Mesenchymal stem cell (in vitro differentiated cells and primary cell): ENCODE measurements at regions not wholly inside any gene's neighbourhood (a gene's known extent, or its start where the extent isn't known, plus 50 kb on each side); places are given as distances from the start of the nearest gene placed in this dataset.

ENCODE experiments used
- DNase-seq: peaks from one replicate; pipeline ENCODE4 v3.0.0-alpha.2; 2013
- H2AFZ ChIP-seq: one replicate; pipeline ENCODE4 v1.6.1; 2013; ENCODE audit warnings: low read depth, mild to moderate bottlenecking, control low read depth, inconsistent platforms, low read length, moderate library complexity
- H2AK5ac ChIP-seq: 2 replicates; pipeline ENCODE4 v1.6.1; 2013; ENCODE audit warnings: low read length, moderate library complexity, mild to moderate bottlenecking, inconsistent platforms; ENCODE audit not compliant: severe bottlenecking
- H2BK120ac ChIP-seq: one replicate; pipeline ENCODE4 v1.6.1; 2013; ENCODE audit warnings: low read depth, mild to moderate bottlenecking, inconsistent platforms, low read length, moderate library complexity
- H2BK12ac ChIP-seq, 2 experiments: one replicate each; pipeline ENCODE4 v1.6.1; 2013; ENCODE audit warnings: inconsistent platforms in 2 of 2, low read length in 2 of 2, mild to moderate bottlenecking in 2 of 2, moderate library complexity in 2 of 2, control low read depth in 1 of 2
- H2BK15ac ChIP-seq: one replicate; pipeline ENCODE4 v1.6.1; 2013; ENCODE audit warnings: mild to moderate bottlenecking, low read depth, inconsistent platforms; ENCODE audit not compliant: poor library complexity, severe bottlenecking
- H2BK5ac ChIP-seq: 2 replicates; pipeline ENCODE4 v1.6.1; 2013; ENCODE audit warnings: low read depth, mild to moderate bottlenecking, low read length, control low read depth, inconsistent platforms; ENCODE audit not compliant: poor library complexity, severe bottlenecking
- H3K14ac ChIP-seq, 2 experiments: one replicate each; pipeline ENCODE4 v1.6.1; 2013; ENCODE audit warnings: inconsistent platforms in 2 of 2, low read length in 2 of 2, control low read depth in 1 of 2, mild to moderate bottlenecking in 1 of 2, moderate library complexity in 1 of 2
- H3K18ac ChIP-seq, 2 experiments: one replicate each; pipeline ENCODE4 v1.6.1; 2013; ENCODE audit warnings: inconsistent platforms in 2 of 2, low read length in 2 of 2, control low read depth in 1 of 2, low read depth in 1 of 2, mild to moderate bottlenecking in 1 of 2
- H3K23ac ChIP-seq, 2 experiments: one replicate each; pipeline ENCODE4 v1.6.1; 2013; ENCODE audit warnings: inconsistent platforms in 2 of 2, low read length in 2 of 2, mild to moderate bottlenecking in 2 of 2, moderate library complexity in 2 of 2, control low read depth in 1 of 2
- H3K27ac ChIP-seq: 2 replicates; pipeline ENCODE4 v1.5.1; 2013; ENCODE audit warnings: mild to moderate bottlenecking, moderate library complexity, low read length, control low read depth, inconsistent platforms; ENCODE audit not compliant: poor library complexity, severe bottlenecking
- H3K27me3 ChIP-seq, 2 experiments: 2 replicates each; pipeline versions ENCODE4 v1.6.1 to v1.7.0; 2013; ENCODE audit warnings: low read length in 2 of 2, mild to moderate bottlenecking in 2 of 2, moderate library complexity in 2 of 2, control low read depth in 1 of 2, inconsistent platforms in 1 of 2; ENCODE audit not compliant: control insufficient read depth in 1 of 2, insufficient read depth in 1 of 2
- H3K36me3 ChIP-seq, 2 experiments: 2 replicates each; pipeline versions ENCODE4 v1.6.1 to v1.7.0; 2013; ENCODE audit warnings: low read length in 2 of 2, control low read depth in 1 of 2, inconsistent platforms in 1 of 2, low read depth in 1 of 2, mild to moderate bottlenecking in 1 of 2; ENCODE audit not compliant: insufficient read depth in 2 of 2, control insufficient read depth in 1 of 2
- H3K4ac ChIP-seq, 2 experiments: one replicate each; pipeline ENCODE4 v1.6.1; 2013; ENCODE audit warnings: inconsistent platforms in 2 of 2, low read length in 2 of 2, mild to moderate bottlenecking in 2 of 2, moderate library complexity in 2 of 2, control low read depth in 1 of 2, low read depth in 1 of 2
- H3K4me1 ChIP-seq: 2 replicates; pipeline ENCODE4 v1.6.1; 2013; ENCODE audit warnings: low read depth, low read length, control low read depth; ENCODE audit not compliant: control insufficient read depth, insufficient read depth
- H3K4me2 ChIP-seq: 2 replicates; pipeline ENCODE4 v1.6.1; 2013; ENCODE audit warnings: low read length, mild to moderate bottlenecking, inconsistent platforms; ENCODE audit not compliant: poor library complexity, severe bottlenecking
- H3K4me3 ChIP-seq, 2 experiments: 2 replicates each; pipeline versions ENCODE4 v1.5.1 to v1.7.0; 2013; ENCODE audit warnings: low read length in 2 of 2, mild to moderate bottlenecking in 2 of 2, control low read depth in 1 of 2, low read depth in 1 of 2; ENCODE audit not compliant: insufficient read depth in 1 of 2
- H3K79me1 ChIP-seq: replicated peaks from 2 replicates; pipeline ENCODE4 v1.6.1; 2013; ENCODE audit warnings: mild to moderate bottlenecking, control low read depth, low read length, inconsistent platforms; ENCODE audit not compliant: poor library complexity, severe bottlenecking
- H3K9ac ChIP-seq: 2 replicates; pipeline ENCODE4 v1.7.0; 2013; ENCODE audit warnings: mild to moderate bottlenecking, low read length, moderate library complexity
- H3K9me3 ChIP-seq: 2 replicates; pipeline ENCODE4 v1.7.0; 2013; ENCODE audit warnings: mild to moderate bottlenecking, low read length; ENCODE audit not compliant: control insufficient read depth
- H4K8ac ChIP-seq: one replicate; pipeline ENCODE4 v1.6.1; 2013; ENCODE audit warnings: inconsistent platforms, mild to moderate bottlenecking, low read length, moderate library complexity
- H4K91ac ChIP-seq: one replicate; pipeline ENCODE4 v1.6.1; 2013; ENCODE audit warnings: mild to moderate bottlenecking, low read length, inconsistent platforms
- WGBS: methylation state at CpG from one replicate; pipeline ENCODE4 v1.1.7; 2013; ENCODE audit warnings: mixed read lengths; 5-methylcytosine and 5-hydroxymethylcytosine counted together

GRCh38 chr11:112753706-112754105 lies 207.5 kb upstream of the NCAM1 start:
- Histone ChIP-seq H3K14ac (no peak overlapping the region), H3K79me1 (no peaks in the 10 kb centered on the region), H4K8ac (no peak overlapping the region), H3K23ac (no peak overlapping the region), H2AK5ac (no peak overlapping the region), H3K9ac (no peak overlapping the region), H2AFZ (no peak overlapping the region), H3K4me3 (no peak overlapping the region), H3K18ac (no peak overlapping the region), H3K4me1 (no peaks in the 10 kb centered on the region), H2BK120ac (no peak overlapping the region), H4K91ac (no peak overlapping the region), H3K9me3 (no peaks in the 10 kb centered on the region), H3K27me3 (peaks cover 0 to 19% of the 10 kb centered on the region in 2 experiments), H2BK15ac (no peak overlapping the region), H3K36me3 (no peaks in the 10 kb centered on the region), H2BK5ac (no peak overlapping the region), H3K4me2 (no peak overlapping the region), H2BK12ac (no peak overlapping the region), H3K4ac (no peak overlapping the region), H3K27ac (no peak overlapping the region)
- WGBS: no CpG with 5 or more reads among the region's 2 CpGs
- DNase-seq: no peak

GRCh38 chr11:112759418-112759817 lies 201.8 kb upstream of the NCAM1 start:
- WGBS: no CpG with 5 or more reads among the region's 2 CpGs
- H3K4ac ChIP-seq: no peak overlapping the region
- DNase-seq: no peak
- H3K27ac ChIP-seq: no peak overlapping the region
- no peak overlapping the region for H4K91ac ChIP-seq
- no peak overlapping the region for H2AK5ac ChIP-seq
- no peak overlapping the region for H4K8ac ChIP-seq
- no peak overlapping the region for H3K18ac ChIP-seq
- no peak overlapping the region for H2AFZ ChIP-seq
- no peak overlapping the region for H2BK5ac ChIP-seq
- no peak overlapping the region for H3K9ac ChIP-seq
- no peak overlapping the region for H3K23ac ChIP-seq
- H3K4me2 ChIP-seq: no peak overlapping the region
- peaks cover 0 to 15% of the 10 kb centered on the region in 2 experiments for H3K27me3 ChIP-seq
- H3K4me1 ChIP-seq: no peaks in the 10 kb centered on the region
- H3K14ac ChIP-seq: no peak overlapping the region
- no peak overlapping the region for H2BK15ac ChIP-seq
- no peak overlapping the region for H2BK12ac ChIP-seq
- H3K79me1 ChIP-seq: no peaks in the 10 kb centered on the region
- H3K4me3 ChIP-seq: no peak overlapping the region
- H3K36me3 ChIP-seq: no peaks in the 10 kb centered on the region
- H2BK120ac ChIP-seq: no peak overlapping the region
- no peaks in the 10 kb centered on the region for H3K9me3 ChIP-seq

- Histone ChIP-seq H3K4me1 (no peaks in the 10 kb centered on the region), H3K4ac (no peak overlapping the region), H3K14ac (no peak overlapping the region), H3K9ac (no peak overlapping the region), H2BK5ac (no peak overlapping the region), H3K23ac (no peak overlapping the region), H2BK120ac (no peak overlapping the region), H3K27me3 (peaks cover 0 to 21% of the 10 kb centered on the region in 2 experiments), H3K79me1 (no peaks in the 10 kb centered on the region), H3K36me3 (no peaks in the 10 kb centered on the region), H3K27ac (no peak overlapping the region), H4K8ac (no peak overlapping the region), H3K4me2 (no peak overlapping the region), H3K4me3 (no peak overlapping the region), H3K9me3 (no peaks in the 10 kb centered on the region), H2BK12ac (no peak overlapping the region), H2AK5ac (no peak overlapping the region), H3K18ac (no peak overlapping the region), H2AFZ (no peak overlapping the region), H4K91ac (no peak overlapping the region), H2BK15ac (no peak overlapping the region)
- DNase-seq: no peak
- 79% methylated on average over 7 of the region's 7 CpGs for WGBS
Measured at GRCh38 chr11:112760396-112761059, 200.7 kb upstream of the NCAM1 start.

- peaks cover 0 to 21% of the 10 kb centered on the region in 2 experiments for H3K27me3 ChIP-seq
- H3K18ac ChIP-seq: no peak overlapping the region
- no peaks in the 10 kb centered on the region for H3K9me3 ChIP-seq
- no peak overlapping the region for H3K4ac ChIP-seq
- H4K91ac ChIP-seq: no peak overlapping the region
- H3K4me2 ChIP-seq: no peak overlapping the region
- no peaks in the 10 kb centered on the region for H3K4me1 ChIP-seq
- H3K9ac ChIP-seq: no peak overlapping the region
- H2AK5ac ChIP-seq: no peak overlapping the region
- no peak overlapping the region for H3K4me3 ChIP-seq
- H2BK15ac ChIP-seq: no peak overlapping the region
- DNase-seq: no peak
- H3K23ac ChIP-seq: no peak overlapping the region
- H2BK12ac ChIP-seq: no peak overlapping the region
- no peak overlapping the region for H3K14ac ChIP-seq
- no peak overlapping the region for H2BK120ac ChIP-seq
- H4K8ac ChIP-seq: no peak overlapping the region
- H3K79me1 ChIP-seq: no peaks in the 10 kb centered on the region
- WGBS: 65% methylated on average over 5 of the region's 6 CpGs
- H3K27ac ChIP-seq: no peak overlapping the region
- no peak overlapping the region for H2AFZ ChIP-seq
- no peaks in the 10 kb centered on the region for H3K36me3 ChIP-seq
- no peak overlapping the region for H2BK5ac ChIP-seq
Measured at GRCh38 chr11:112761911-112762706, 199.1 kb upstream of the NCAM1 start.
